H9 (cell line): ENCODE measurements at regions not wholly inside any gene's neighbourhood (a gene's known extent, or its start where the extent isn't known, plus 50 kb on each side); places are given as distances from the start of the nearest gene placed in this dataset.

Experiments used
- DNase-seq: peaks from one replicate; pipeline ENCODE4 v3.0.0-alpha.2; 2017
- H2AFZ ChIP-seq: one replicate; pipeline ENCODE4 v1.6.1; 2013; ENCODE audit warnings: mild to moderate bottlenecking, low read length, control low read depth, moderate library complexity
- H2AK5ac ChIP-seq: 2 replicates; pipeline ENCODE4 v1.6.1; 2013; ENCODE audit warnings: low read length, control low read depth, mixed read lengths; ENCODE audit not compliant: insufficient read length
- H2BK120ac ChIP-seq: one replicate; pipeline ENCODE4 v1.6.1; 2013; ENCODE audit warnings: low read depth, mild to moderate bottlenecking, low read length, control low read depth, inconsistent platforms; ENCODE audit not compliant: poor library complexity, severe bottlenecking
- H2BK12ac ChIP-seq: 2 replicates; pipeline ENCODE4 v1.6.1; 2013; ENCODE audit warnings: low read length, control low read depth, mixed read lengths, low read depth; ENCODE audit not compliant: insufficient read length
- H2BK15ac ChIP-seq: 2 replicates; pipeline ENCODE4 v1.6.1; 2013; ENCODE audit warnings: low read depth, low read length, control low read depth
- H2BK20ac ChIP-seq: one replicate; pipeline ENCODE4 v1.6.1; 2013; ENCODE audit warnings: low read depth, mild to moderate bottlenecking, low read length, control low read depth, inconsistent platforms; ENCODE audit not compliant: poor library complexity, severe bottlenecking
- H2BK5ac ChIP-seq: 2 replicates; pipeline ENCODE4 v1.6.1; 2013; ENCODE audit warnings: low read length, control low read depth, mixed read lengths; ENCODE audit not compliant: insufficient read length
- H3K14ac ChIP-seq: 2 replicates; pipeline ENCODE4 v1.6.1; 2013; ENCODE audit warnings: low read length, control low read depth; ENCODE audit not compliant: insufficient read depth
- H3K18ac ChIP-seq: 2 replicates; pipeline ENCODE4 v1.6.1; 2013; ENCODE audit warnings: low read depth, mild to moderate bottlenecking, mixed read lengths, low read length, control low read depth; ENCODE audit not compliant: insufficient read length
- H3K23ac ChIP-seq: 2 replicates; pipeline ENCODE4 v1.6.1; 2013; ENCODE audit warnings: low read length, control low read depth, mixed read lengths, low read depth; ENCODE audit not compliant: insufficient read length
- H3K23me2 ChIP-seq: 2 replicates; pipeline ENCODE4 v1.6.1; 2013; ENCODE audit warnings: low read depth, mild to moderate bottlenecking, mixed read lengths, low read length, control low read depth; ENCODE audit not compliant: insufficient read length, poor library complexity, severe bottlenecking
- H3K27ac ChIP-seq: 2 replicates; pipeline ENCODE4 v1.5.1; 2013; ENCODE audit warnings: low read length, control low read depth, mixed read lengths, low read depth; ENCODE audit not compliant: insufficient read length
- H3K27me3 ChIP-seq: 2 replicates; pipeline ENCODE4 v1.6.1; 2013; ENCODE audit warnings: low read length, control low read depth, inconsistent platforms; ENCODE audit not compliant: insufficient read depth
- H3K4ac ChIP-seq: 2 replicates; pipeline ENCODE4 v1.6.1; 2013; ENCODE audit warnings: low read depth, mild to moderate bottlenecking, control low read depth, inconsistent platforms, low read length, moderate library complexity
- H3K4me1 ChIP-seq: 2 replicates; pipeline ENCODE4 v1.6.1; 2013; ENCODE audit warnings: low read length, control low read depth, inconsistent platforms; ENCODE audit not compliant: insufficient read depth
- H3K4me2 ChIP-seq: 2 replicates; pipeline ENCODE4 v1.6.1; 2013; ENCODE audit warnings: low read length, control low read depth, mixed read lengths; ENCODE audit not compliant: insufficient read length, insufficient read depth
- H3K56ac ChIP-seq: 2 replicates; pipeline ENCODE4 v1.6.1; 2013; ENCODE audit warnings: low read depth, mild to moderate bottlenecking, mixed read lengths, low read length, control low read depth; ENCODE audit not compliant: insufficient read length
- H3K79me1 ChIP-seq: 2 replicates; pipeline ENCODE4 v1.6.1; 2013; ENCODE audit warnings: low read depth, mild to moderate bottlenecking, moderate library complexity, low read length, control low read depth, inconsistent platforms; ENCODE audit not compliant: insufficient read depth, poor library complexity, severe bottlenecking
- H3K79me2 ChIP-seq: 2 replicates; pipeline ENCODE4 v1.6.1; 2013; ENCODE audit warnings: low read length, control low read depth, inconsistent platforms; ENCODE audit not compliant: insufficient read depth
- H3K9ac ChIP-seq: 2 replicates; pipeline ENCODE4 v1.6.1; 2013; ENCODE audit warnings: low read length, control low read depth, mixed read lengths; ENCODE audit not compliant: insufficient read length; ENCODE audit errors: extremely low read depth
- H3K9me3 ChIP-seq: one replicate; pipeline ENCODE4 v1.6.1; 2013; ENCODE audit warnings: low read depth, low read length, inconsistent platforms; ENCODE audit not compliant: control insufficient read depth
- H3T11ph ChIP-seq: one replicate; pipeline ENCODE4 v1.6.1; 2013; ENCODE audit warnings: mild to moderate bottlenecking, low read length, control low read depth, inconsistent platforms
- H4K20me1 ChIP-seq: one replicate; pipeline ENCODE4 v1.6.1; 2013; ENCODE audit not compliant: control insufficient read depth, insufficient read length, insufficient read depth
- H4K5ac ChIP-seq: 2 replicates; pipeline ENCODE4 v1.6.1; 2013; ENCODE audit warnings: low read depth, mild to moderate bottlenecking, mixed read lengths, low read length, control low read depth; ENCODE audit not compliant: insufficient read length
- H4K8ac ChIP-seq: replicated peaks from 2 replicates; pipeline ENCODE4 v1.6.1; 2013; ENCODE audit warnings: low read length, control low read depth, mixed read lengths, low read depth; ENCODE audit not compliant: insufficient read length
- H4K91ac ChIP-seq: 2 replicates; pipeline ENCODE4 v1.6.1; 2013; ENCODE audit warnings: low read depth, mild to moderate bottlenecking, moderate library complexity, mixed read lengths, low read length, control low read depth; ENCODE audit not compliant: insufficient read length
- H3K27ac Mint-ChIP-seq, 3 experiments: 2 replicates in 2 of 3; 3 replicates in 1 of 3; pipeline ENCODE4 v1.8.0; 2020 to 2021; ENCODE audit warnings: mixed read lengths in 3 of 3, mild to moderate bottlenecking in 1 of 3, moderate library complexity in 1 of 3
- H3K27me3 Mint-ChIP-seq: 2 replicates; pipeline ENCODE4 v1.8.0; 2021; ENCODE audit warnings: low read depth, mild to moderate bottlenecking, moderate library complexity, mixed read lengths
- H3K36me3 Mint-ChIP-seq, 3 experiments: 2 replicates in 2 of 3; 3 replicates in 1 of 3; pipeline ENCODE4 v1.8.0; 2020 to 2021; ENCODE audit warnings: low read depth in 3 of 3, mixed read lengths in 3 of 3; ENCODE audit not compliant: insufficient read depth in 1 of 3
- H3K4me1 Mint-ChIP-seq, 2 experiments: 2 replicates each; pipeline ENCODE4 v1.8.0; 2020; ENCODE audit warnings: mixed read lengths in 2 of 2
- H3K4me3 Mint-ChIP-seq, 2 experiments: 2 replicates in 1 of 2; 3 replicates in 1 of 2; pipeline ENCODE4 v1.8.0; 2020 to 2021; ENCODE audit warnings: mild to moderate bottlenecking in 2 of 2, mixed read lengths in 2 of 2, moderate library complexity in 1 of 2
- H3K9me3 Mint-ChIP-seq, 2 experiments: 2 replicates in 1 of 2; 3 replicates in 1 of 2; pipeline ENCODE4 v1.8.0; 2020; ENCODE audit warnings: mild to moderate bottlenecking in 2 of 2, mixed read lengths in 2 of 2, moderate library complexity in 1 of 2
- WGBS: extraction: QIAGEN DNeasy Blood & Tissue Kit; methylation state at CpG from one replicate; pipeline ENCODE4 v1.1.7; 2013; ENCODE audit warnings: missing lambda C conversion rate, low lambda C conversion rate, mixed read lengths; ENCODE audit not compliant: insufficient read length; ENCODE audit errors: extremely low coverage; 5-methylcytosine and 5-hydroxymethylcytosine counted together
- TF ChIP-seq, protein P1 (sequence below): fragments of 200-600 bp; sonication (generic); conservative IDR thresholded peaks from 3 replicates; pipeline ENCODE4 v1.8.0; 2021; ENCODE audit warnings: antibody characterized with exemption, mild to moderate bottlenecking

GRCh38 chr13:30128591-30128990 is 178.8 kb downstream of the KATNAL1 start:
- H3K14ac ChIP-seq, result no peak overlapping the region
- H3K4ac ChIP-seq, result no peak overlapping the region
- WGBS, result no CpG with 5 or more reads among the region's 2 CpGs
- H3K9me3 Mint-ChIP-seq, result no peaks in the 10 kb centered on the region
- no peak overlapping the region for H3K4me3 Mint-ChIP-seq
- H2AFZ ChIP-seq, result no peak overlapping the region
- H4K91ac ChIP-seq, result no peak overlapping the region
- no peak overlapping the region for H4K5ac ChIP-seq
- H3K56ac ChIP-seq, result no peak overlapping the region
- DNase-seq, result no peak
- H3K79me1 ChIP-seq, result no peaks in the 10 kb centered on the region
- TF ChIP-seq, protein P1, sequence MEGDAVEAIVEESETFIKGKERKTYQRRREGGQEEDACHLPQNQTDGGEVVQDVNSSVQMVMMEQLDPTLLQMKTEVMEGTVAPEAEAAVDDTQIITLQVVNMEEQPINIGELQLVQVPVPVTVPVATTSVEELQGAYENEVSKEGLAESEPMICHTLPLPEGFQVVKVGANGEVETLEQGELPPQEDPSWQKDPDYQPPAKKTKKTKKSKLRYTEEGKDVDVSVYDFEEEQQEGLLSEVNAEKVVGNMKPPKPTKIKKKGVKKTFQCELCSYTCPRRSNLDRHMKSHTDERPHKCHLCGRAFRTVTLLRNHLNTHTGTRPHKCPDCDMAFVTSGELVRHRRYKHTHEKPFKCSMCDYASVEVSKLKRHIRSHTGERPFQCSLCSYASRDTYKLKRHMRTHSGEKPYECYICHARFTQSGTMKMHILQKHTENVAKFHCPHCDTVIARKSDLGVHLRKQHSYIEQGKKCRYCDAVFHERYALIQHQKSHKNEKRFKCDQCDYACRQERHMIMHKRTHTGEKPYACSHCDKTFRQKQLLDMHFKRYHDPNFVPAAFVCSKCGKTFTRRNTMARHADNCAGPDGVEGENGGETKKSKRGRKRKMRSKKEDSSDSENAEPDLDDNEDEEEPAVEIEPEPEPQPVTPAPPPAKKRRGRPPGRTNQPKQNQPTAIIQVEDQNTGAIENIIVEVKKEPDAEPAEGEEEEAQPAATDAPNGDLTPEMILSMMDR, result no peak
- H3K36me3 Mint-ChIP-seq, result no peaks in the 10 kb centered on the region
- H2BK20ac ChIP-seq, result no peak overlapping the region
- H2AK5ac ChIP-seq, result no peak overlapping the region
- H2BK15ac ChIP-seq, result no peak overlapping the region
- H3K27ac Mint-ChIP-seq, result no peak overlapping the region
- no peaks in the 10 kb centered on the region for H3K9me3 ChIP-seq
- no peaks in the 10 kb centered on the region for H3K23me2 ChIP-seq
- H3T11ph ChIP-seq, result no peak overlapping the region
- no peak overlapping the region for H2BK5ac ChIP-seq
- H3K9ac ChIP-seq, result no peak overlapping the region
- H3K23ac ChIP-seq, result no peak overlapping the region
- no peaks in the 10 kb centered on the region for H3K79me2 ChIP-seq
- H3K27me3 ChIP-seq, result no peaks in the 10 kb centered on the region
- peaks cover 7% of the 10 kb centered on the region for H3K27me3 Mint-ChIP-seq
- H2BK12ac ChIP-seq, result no peak overlapping the region
- H2BK120ac ChIP-seq, result no peak overlapping the region
- no peak overlapping the region for H3K4me2 ChIP-seq
- H4K8ac ChIP-seq, result no peak overlapping the region
- H3K4me1 ChIP-seq, result no peaks in the 10 kb centered on the region
- no peaks in the 10 kb centered on the region for H4K20me1 ChIP-seq
- H3K27ac ChIP-seq, result no peak overlapping the region
- no peak overlapping the region for H3K18ac ChIP-seq
- H3K4me1 Mint-ChIP-seq, result peaks cover 2 to 6% of the 10 kb centered on the region in 2 experiments
